ENCODE measurements at regions not wholly inside any gene's neighbourhood (a gene's known extent, or its start where the extent isn't known, plus 50 kb on each side); places are given as distances from the start of the nearest gene placed in this dataset.

DNA sequence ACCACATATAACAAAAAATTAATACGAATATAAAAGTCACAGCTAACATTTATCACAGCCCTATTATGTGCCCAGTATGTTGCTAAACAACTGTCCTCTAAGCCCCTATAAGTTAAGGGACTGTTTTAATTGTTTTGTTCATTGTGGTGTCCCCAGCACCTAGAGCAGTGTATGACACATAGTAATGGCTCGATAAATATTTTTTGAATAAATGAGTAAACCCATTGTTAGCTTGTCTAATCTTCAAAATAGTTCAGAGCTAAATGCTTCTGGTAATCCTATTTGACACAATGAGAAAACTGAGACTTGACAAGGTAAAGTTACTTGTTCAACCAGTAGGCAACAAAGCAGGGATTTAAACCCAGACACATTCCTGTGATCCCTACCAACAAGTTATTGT, 78.4 kb upstream of the NEUROD6 start:
- no peak for DNase-seq (ENCODE audit: extremely low read depth, low read depth)
- no peak overlapping the region for H3K4me3 ChIP-seq (replicated peaks; ENCODE audit: low read depth, low read length)
- TF ChIP-seq, protein P1, sequence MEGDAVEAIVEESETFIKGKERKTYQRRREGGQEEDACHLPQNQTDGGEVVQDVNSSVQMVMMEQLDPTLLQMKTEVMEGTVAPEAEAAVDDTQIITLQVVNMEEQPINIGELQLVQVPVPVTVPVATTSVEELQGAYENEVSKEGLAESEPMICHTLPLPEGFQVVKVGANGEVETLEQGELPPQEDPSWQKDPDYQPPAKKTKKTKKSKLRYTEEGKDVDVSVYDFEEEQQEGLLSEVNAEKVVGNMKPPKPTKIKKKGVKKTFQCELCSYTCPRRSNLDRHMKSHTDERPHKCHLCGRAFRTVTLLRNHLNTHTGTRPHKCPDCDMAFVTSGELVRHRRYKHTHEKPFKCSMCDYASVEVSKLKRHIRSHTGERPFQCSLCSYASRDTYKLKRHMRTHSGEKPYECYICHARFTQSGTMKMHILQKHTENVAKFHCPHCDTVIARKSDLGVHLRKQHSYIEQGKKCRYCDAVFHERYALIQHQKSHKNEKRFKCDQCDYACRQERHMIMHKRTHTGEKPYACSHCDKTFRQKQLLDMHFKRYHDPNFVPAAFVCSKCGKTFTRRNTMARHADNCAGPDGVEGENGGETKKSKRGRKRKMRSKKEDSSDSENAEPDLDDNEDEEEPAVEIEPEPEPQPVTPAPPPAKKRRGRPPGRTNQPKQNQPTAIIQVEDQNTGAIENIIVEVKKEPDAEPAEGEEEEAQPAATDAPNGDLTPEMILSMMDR (IDR thresholded peaks at IDR 0.05; ENCODE audit: low read depth, low read length, missing control alignments), result no peak

DNA sequence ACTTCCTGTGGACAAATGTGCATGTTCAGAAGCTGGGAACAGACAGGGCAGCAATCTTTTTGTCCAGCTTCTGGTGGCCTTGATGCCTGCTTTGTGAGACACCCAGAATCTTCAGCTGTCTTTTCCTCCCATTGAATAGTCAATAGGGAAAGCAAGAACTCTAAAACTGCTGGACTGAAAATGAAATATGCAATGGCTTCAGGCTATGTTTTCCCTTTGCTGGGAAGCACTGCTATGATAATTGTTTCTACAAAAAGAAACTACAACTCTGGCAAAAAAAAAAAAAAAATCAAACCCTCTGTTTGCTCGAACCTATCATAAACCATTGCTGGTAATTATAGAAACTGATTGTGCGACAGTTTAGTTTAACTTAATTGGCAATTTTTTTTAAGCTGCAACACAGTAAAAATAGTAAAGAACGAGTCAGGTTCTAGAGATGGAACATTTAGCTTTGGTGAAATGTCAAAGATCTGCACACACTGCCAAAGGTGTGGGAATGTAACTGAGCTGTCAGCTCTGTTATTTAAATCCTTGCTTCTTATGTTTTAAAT, 79.1 kb upstream of the NEUROD6 start:
- DNase-seq (ENCODE audit: extremely low read depth, low read depth), result no peak
- no peak overlapping the region for H3K4me3 ChIP-seq (replicated peaks; ENCODE audit: low read depth, low read length)
- TF ChIP-seq, protein P1 (IDR thresholded peaks at IDR 0.05; ENCODE audit: low read depth, low read length, missing control alignments), result no peak

DNA sequence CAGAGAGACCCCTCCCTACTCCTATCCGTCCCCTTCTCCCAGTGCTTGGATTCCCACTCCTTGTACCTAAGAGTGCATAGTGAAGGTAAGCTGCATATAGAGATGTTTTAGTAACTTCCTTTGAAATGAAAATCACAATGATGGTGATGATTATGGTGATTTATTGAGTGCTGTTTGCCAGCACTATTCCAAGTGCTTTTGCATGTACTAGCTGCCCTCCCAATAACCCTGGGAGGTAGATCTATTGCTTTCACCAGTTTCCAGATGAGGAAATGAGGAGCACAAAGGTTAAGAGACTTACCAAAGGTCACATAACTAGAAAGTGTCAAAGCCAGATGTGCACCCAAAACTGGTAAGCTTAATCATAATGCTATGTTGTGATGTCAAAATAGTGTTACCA, 80.4 kb upstream of the NEUROD6 start:
- DNase-seq (ENCODE audit: extremely low read depth, low read depth), result no peak
- TF ChIP-seq, protein P1 (IDR thresholded peaks at IDR 0.05; ENCODE audit: low read depth, low read length, missing control alignments), result no peak
- H3K4me3 ChIP-seq (replicated peaks; ENCODE audit: low read depth, low read length), result no peak overlapping the region

DNA sequence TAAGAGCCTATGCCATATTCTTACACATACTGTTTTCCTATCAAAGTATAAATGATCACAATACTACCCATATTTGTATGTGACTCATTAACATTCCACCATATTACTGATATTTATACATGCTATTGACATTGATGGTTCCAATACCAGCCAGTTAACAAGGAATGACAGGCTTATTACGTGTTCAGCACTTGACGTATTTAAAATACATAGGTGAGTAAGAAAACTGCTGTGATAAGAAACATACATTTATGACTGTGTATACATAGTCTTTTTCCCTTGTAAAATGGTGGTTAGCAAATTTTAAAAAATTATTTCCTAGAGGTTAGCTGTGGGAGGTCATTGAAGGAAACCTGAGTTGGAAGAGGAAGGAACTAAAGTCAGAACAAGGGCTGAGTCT, 81.1 kb upstream of the NEUROD6 start:
- no peak for DNase-seq (ENCODE audit: extremely low read depth, low read depth)
- no peak overlapping the region for H3K4me3 ChIP-seq (replicated peaks; ENCODE audit: low read depth, low read length)
- TF ChIP-seq, protein P1 (IDR thresholded peaks at IDR 0.05; ENCODE audit: low read depth, low read length, missing control alignments), result no peak

DNA sequence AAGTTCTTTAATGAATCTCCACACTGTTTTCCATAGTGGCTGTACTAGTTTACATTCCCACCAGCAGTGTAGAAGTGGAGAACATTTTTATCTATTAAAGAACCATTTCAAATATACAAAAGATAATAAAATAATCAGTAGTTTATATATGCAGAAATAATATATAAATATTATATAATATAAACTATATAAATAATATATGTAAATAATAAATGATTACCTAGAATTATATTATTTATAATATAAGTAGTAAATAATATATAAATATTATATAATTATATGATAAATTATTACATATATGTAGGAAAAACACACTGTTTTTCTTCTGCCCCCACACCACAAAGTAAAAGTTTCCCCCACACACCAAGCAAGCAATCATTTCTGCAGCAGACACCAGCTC, 83.5 kb upstream of the NEUROD6 start:
- H3K4me3 ChIP-seq (replicated peaks; ENCODE audit: low read depth, low read length), result no peak overlapping the region
- no peak for DNase-seq (ENCODE audit: extremely low read depth, low read depth)
- TF ChIP-seq, protein P1 (IDR thresholded peaks at IDR 0.05; ENCODE audit: low read depth, low read length, missing control alignments), result no peak

DNA sequence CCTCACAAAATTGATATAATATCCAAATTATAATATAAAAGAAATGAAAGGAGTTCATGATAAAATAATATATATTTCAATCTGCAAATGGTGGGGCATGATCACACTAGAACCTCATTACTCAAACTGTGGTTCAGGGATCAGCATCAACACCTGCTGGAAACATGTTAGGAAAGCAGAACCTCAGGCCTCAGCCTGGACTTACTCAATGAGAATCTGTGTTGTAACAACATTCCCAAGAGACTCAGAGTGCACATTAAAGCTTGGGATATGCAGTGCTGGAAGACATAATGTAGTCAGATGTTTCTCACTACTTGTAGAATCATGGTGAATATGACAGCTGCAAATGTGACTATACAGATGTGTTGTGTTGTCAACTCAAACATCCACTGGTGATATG, 81.7 kb upstream of the ITPRID1 start:
- no peak overlapping the region for H3K4me3 ChIP-seq (replicated peaks; ENCODE audit: low read depth, low read length)
- no peak for DNase-seq (ENCODE audit: extremely low read depth, low read depth)
- TF ChIP-seq, protein P1 (IDR thresholded peaks at IDR 0.05; ENCODE audit: low read depth, low read length, missing control alignments), result no peak

DNA sequence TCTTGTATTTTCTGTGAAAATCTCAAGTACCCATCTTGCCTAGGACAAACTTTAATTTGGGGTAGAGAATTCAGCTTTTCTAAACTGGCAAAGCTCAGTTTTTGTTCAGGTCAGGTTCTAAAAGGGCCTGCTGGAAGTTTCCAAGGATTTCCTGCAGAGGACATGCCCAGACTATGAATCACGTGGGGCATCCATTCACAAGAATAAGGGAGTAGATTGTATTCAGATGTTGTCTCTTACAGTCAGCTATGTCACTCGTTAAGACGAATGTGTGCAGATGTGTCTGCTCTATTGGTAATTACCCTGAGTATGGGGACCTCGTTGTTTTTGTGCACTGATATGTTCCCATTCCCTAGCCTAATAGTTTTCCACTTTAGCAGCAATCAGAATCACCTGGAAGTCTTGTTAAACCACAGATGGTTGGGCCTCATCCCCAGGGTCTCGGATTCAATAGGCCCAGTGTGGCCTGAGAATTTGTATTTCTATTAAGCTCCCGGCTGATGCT, 81.0 kb upstream of the ITPRID1 start:
- no peak for DNase-seq (ENCODE audit: extremely low read depth, low read depth)
- TF ChIP-seq, protein P1 (IDR thresholded peaks at IDR 0.05; ENCODE audit: low read depth, low read length, missing control alignments), result no peak

More for the DNA sequence above, 81.0 kb upstream of the ITPRID1 start:
- no peak overlapping the region for H3K4me3 ChIP-seq (replicated peaks; ENCODE audit: low read depth, low read length)

All from HFF-Myc (cell line).